ENCODE measurements at regions not wholly inside any gene's neighbourhood (a gene's known extent, or its start where the extent isn't known, plus 50 kb on each side); places are given as distances from the start of the nearest gene placed in this dataset.
A peak's percentile ranks its signal among the peaks of the same experiment; 100 is the strongest.

GRCh38 chr6:14867802-14868201 is 378.1 kb upstream of the JARID2 start:
- no peaks in the 10 kb centered on the region for H3K4me1 ChIP-seq (ENCODE audit: low read length)
- H3K4me2 ChIP-seq (ENCODE audit: low read depth, low read length): no peak overlapping the region
- no peaks in the 10 kb centered on the region for H3F3A ChIP-seq (ENCODE audit: insufficient read depth, low read length)
- H3K36me3 ChIP-seq (replicated peaks; ENCODE audit: insufficient read depth, low read length): no peaks in the 10 kb centered on the region
- DNase-seq: no peak
- H2AFZ ChIP-seq (ENCODE audit: low read length): no peak overlapping the region
- no peaks in the 10 kb centered on the region for H3K9me3 ChIP-seq (replicated peaks; ENCODE audit: insufficient read depth, low read length)
- no peaks in the 10 kb centered on the region for H3K79me2 ChIP-seq (ENCODE audit: low read length)
- TF ChIP-seq EZH2phosphoT487 (IDR thresholded peaks at IDR 0.05; ENCODE audit: low read length): no peak
- no peak for TF ChIP-seq CTCF (IDR thresholded peaks at IDR 0.05; ENCODE audit: low read length)
- TF ChIP-seq EZH2 (optimal IDR thresholded peaks at IDR 0.05; ENCODE audit: low read depth, low read length): no peak
- no peaks in the 10 kb centered on the region for H3K27me3 ChIP-seq (replicated peaks; ENCODE audit: insufficient read depth, low read length)
- H3K27ac ChIP-seq (ENCODE audit: low read length): no peak overlapping the region
- no peak overlapping the region for H3K9ac ChIP-seq (ENCODE audit: low read length)
- no peak overlapping the region for H3K4me3 ChIP-seq (ENCODE audit: low read length)
- H4K20me1 ChIP-seq (ENCODE audit: insufficient read depth, low read length): no peaks in the 10 kb centered on the region
- H3K9me2 ChIP-seq (replicated peaks; ENCODE audit: insufficient read depth, low read length): no peaks in the 10 kb centered on the region

- DNase-seq: no peak
- no peak for TF ChIP-seq EZH2phosphoT487 (IDR thresholded peaks at IDR 0.05; ENCODE audit: low read length)
- TF ChIP-seq CTCF (IDR thresholded peaks at IDR 0.05; ENCODE audit: low read length): no peak
- TF ChIP-seq EZH2 (optimal IDR thresholded peaks at IDR 0.05; ENCODE audit: low read depth, low read length): no peak
- Histone ChIP-seq H3K4me1 (ENCODE audit: low read length) (no peaks in the 10 kb centered on the region), H3K79me2 (ENCODE audit: low read length) (no peaks in the 10 kb centered on the region), H3K9me3 (replicated peaks; ENCODE audit: insufficient read depth, low read length) (no peaks in the 10 kb centered on the region), H4K20me1 (ENCODE audit: insufficient read depth, low read length) (no peaks in the 10 kb centered on the region), H3K27me3 (replicated peaks; ENCODE audit: insufficient read depth, low read length) (no peaks in the 10 kb centered on the region), H3K27ac (ENCODE audit: low read length) (no peak overlapping the region), H3K4me2 (ENCODE audit: low read depth, low read length) (no peak overlapping the region), H3K36me3 (replicated peaks; ENCODE audit: insufficient read depth, low read length) (no peaks in the 10 kb centered on the region), H2AFZ (ENCODE audit: low read length) (no peak overlapping the region), H3F3A (ENCODE audit: insufficient read depth, low read length) (no peaks in the 10 kb centered on the region), H3K4me3 (ENCODE audit: low read length) (no peak overlapping the region), H3K9me2 (replicated peaks; ENCODE audit: insufficient read depth, low read length) (no peaks in the 10 kb centered on the region), H3K9ac (ENCODE audit: low read length) (no peak overlapping the region)
These were observed 374.6 kb upstream of the JARID2 start for GRCh38 chr6:14871221-14871620.

- H3K36me3 ChIP-seq (replicated peaks; ENCODE audit: insufficient read depth, low read length): no peaks in the 10 kb centered on the region
- TF ChIP-seq CTCF (IDR thresholded peaks at IDR 0.05; ENCODE audit: low read length) (no peak), EZH2phosphoT487 (IDR thresholded peaks at IDR 0.05; ENCODE audit: low read length) (no peak), EZH2 (optimal IDR thresholded peaks at IDR 0.05; ENCODE audit: low read depth, low read length) (no peak)
- no peaks in the 10 kb centered on the region for H3K79me2 ChIP-seq (ENCODE audit: low read length)
- no peaks in the 10 kb centered on the region for H3K27me3 ChIP-seq (replicated peaks; ENCODE audit: insufficient read depth, low read length)
- H3K4me3 ChIP-seq (ENCODE audit: low read length): no peak overlapping the region
- no peak overlapping the region for H3K9ac ChIP-seq (ENCODE audit: low read length)
- no peaks in the 10 kb centered on the region for H4K20me1 ChIP-seq (ENCODE audit: insufficient read depth, low read length)
- H2AFZ ChIP-seq (ENCODE audit: low read length): no peak overlapping the region
- H3K9me2 ChIP-seq (replicated peaks; ENCODE audit: insufficient read depth, low read length): no peaks in the 10 kb centered on the region
- no peaks in the 10 kb centered on the region for H3K4me1 ChIP-seq (ENCODE audit: low read length)
- peak; percentile 14 for DNase-seq
- H3F3A ChIP-seq (ENCODE audit: insufficient read depth, low read length): no peaks in the 10 kb centered on the region
- no peak overlapping the region for H3K27ac ChIP-seq (ENCODE audit: low read length)
- H3K9me3 ChIP-seq (replicated peaks; ENCODE audit: insufficient read depth, low read length): no peaks in the 10 kb centered on the region
- no peak overlapping the region for H3K4me2 ChIP-seq (ENCODE audit: low read depth, low read length)
These were observed 372.8 kb upstream of the JARID2 start for GRCh38 chr6:14873101-14873500.

Data from MM.1S (cell line).